GM06990 (cell line): ENCODE measurements at regions not wholly inside any gene's neighbourhood (a gene's known extent, or its start where the extent isn't known, plus 50 kb on each side); places are given as distances from the start of the nearest gene placed in this dataset.

Source experiments
- DNase-seq: peaks from one replicate; pipeline ENCODE4 v3.0.0-alpha.2; 2011; ENCODE audit not compliant: insufficient read length; ENCODE audit errors: extremely low read depth
- H3K27me3 ChIP-seq: replicated peaks from 2 replicates; pipeline ENCODE4 v1.6.0; 2011; ENCODE audit warnings: low read length; ENCODE audit not compliant: control insufficient read depth, insufficient read depth
- H3K36me3 ChIP-seq: 2 replicates; pipeline ENCODE4 v1.5.1; 2011; ENCODE audit warnings: low read length; ENCODE audit not compliant: control insufficient read depth, insufficient read depth
- H3K4me3 ChIP-seq: replicated peaks from 2 replicates; pipeline ENCODE4 v1.5.1; 2011; ENCODE audit warnings: low read depth, mild to moderate bottlenecking, control low read depth, low read length
- TF ChIP-seq, protein P1 (sequence below): IDR thresholded peaks from 2 replicates; pipeline ENCODE4 v1.5.1; 2011; ENCODE audit warnings: low read length, control low read depth, mild to moderate bottlenecking, inconsistent platforms; ENCODE audit not compliant: insufficient read depth, poor library complexity, severe bottlenecking

DNA sequence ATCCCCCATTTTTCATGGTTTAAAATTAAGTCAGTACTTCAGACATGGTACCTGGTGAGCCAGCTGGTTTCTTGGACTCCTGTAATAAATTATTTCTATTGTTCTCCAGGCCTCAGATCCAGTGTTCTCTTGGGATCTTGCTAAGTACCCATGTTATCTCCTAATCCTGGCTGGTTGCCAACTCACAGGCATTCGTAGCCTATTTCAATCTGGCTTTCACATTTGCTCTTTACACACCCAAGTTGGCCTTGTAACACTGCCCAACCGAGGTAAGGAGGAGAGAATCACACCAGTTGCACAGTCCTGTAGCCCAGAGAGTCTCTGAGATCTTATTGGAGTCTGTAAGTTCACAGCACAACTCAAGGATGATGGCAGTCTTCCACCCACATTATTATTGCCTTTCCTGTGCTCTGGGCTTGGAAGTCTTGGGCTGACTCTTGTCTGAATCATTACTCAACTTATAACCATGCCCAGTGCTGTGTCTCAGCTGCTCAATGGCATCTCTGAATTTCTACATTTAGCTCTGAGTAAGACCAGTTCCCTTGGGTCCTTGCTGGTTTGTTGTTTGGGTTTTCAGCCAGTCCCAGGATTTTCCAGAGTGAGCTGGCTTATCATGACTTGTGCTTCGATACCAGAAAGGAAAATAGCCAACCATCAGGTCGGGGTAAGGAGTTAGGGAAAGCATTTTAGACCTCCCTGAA is 76.6 kb upstream of the KLF12 start:
- DNase-seq: no peak
- TF ChIP-seq, protein P1, sequence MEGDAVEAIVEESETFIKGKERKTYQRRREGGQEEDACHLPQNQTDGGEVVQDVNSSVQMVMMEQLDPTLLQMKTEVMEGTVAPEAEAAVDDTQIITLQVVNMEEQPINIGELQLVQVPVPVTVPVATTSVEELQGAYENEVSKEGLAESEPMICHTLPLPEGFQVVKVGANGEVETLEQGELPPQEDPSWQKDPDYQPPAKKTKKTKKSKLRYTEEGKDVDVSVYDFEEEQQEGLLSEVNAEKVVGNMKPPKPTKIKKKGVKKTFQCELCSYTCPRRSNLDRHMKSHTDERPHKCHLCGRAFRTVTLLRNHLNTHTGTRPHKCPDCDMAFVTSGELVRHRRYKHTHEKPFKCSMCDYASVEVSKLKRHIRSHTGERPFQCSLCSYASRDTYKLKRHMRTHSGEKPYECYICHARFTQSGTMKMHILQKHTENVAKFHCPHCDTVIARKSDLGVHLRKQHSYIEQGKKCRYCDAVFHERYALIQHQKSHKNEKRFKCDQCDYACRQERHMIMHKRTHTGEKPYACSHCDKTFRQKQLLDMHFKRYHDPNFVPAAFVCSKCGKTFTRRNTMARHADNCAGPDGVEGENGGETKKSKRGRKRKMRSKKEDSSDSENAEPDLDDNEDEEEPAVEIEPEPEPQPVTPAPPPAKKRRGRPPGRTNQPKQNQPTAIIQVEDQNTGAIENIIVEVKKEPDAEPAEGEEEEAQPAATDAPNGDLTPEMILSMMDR: no peak
- no peaks in the 10 kb centered on the region for H3K27me3 ChIP-seq
- H3K4me3 ChIP-seq: no peak overlapping the region
- no peaks in the 10 kb centered on the region for H3K36me3 ChIP-seq

DNA sequence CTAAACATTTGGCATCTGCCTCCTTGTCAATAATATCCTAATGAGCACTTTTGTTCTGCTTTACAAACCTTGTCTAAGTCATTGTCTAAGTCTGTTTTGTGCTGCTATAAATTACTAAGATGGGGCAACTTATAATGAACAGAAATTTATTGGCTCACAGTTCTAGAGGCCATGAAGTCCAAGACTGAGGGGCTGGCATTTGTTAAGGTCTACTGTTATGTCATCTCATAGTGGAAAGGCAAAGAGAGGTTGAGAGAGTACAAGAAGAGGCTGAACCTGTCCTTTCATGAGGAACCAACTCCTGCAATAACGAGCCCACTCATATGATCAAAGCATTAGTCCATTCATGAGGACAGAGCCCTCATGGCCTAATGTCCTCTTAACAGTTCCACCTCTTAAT is 72.7 kb upstream of the KLF12 start:
- no peak for DNase-seq
- TF ChIP-seq, protein P1: no peak
- H3K27me3 ChIP-seq: no peaks in the 10 kb centered on the region; the same call in 1 of the 2 replicates
- H3K4me3 ChIP-seq: no peak overlapping the region
- H3K36me3 ChIP-seq: no peaks in the 10 kb centered on the region

DNA sequence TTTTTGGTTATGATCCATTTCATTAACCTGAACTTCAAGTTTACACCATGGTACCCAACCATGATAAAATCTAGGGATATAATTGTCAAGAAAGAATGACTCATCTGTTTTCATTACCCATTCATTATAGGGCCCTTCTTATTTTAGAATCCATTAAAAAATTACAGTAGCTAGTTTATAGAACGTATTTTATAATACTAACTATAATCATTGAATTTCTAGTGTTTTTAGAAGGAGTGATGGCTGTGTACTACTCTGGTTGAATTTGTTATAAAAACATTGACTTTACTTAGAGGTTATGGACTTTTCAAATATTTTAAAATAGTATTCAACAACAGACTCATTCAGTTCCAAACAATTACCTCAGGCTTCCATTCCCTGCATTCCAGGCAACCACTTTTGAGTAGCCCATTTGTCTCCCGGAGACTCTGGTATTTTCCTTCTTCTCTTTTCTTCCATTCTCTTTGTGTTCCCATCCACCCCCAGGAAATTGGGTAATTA is 71.9 kb upstream of the KLF12 start:
- DNase-seq: no peak
- Histone ChIP-seq H3K4me3 (no peak overlapping the region), H3K36me3 (no peaks in the 10 kb centered on the region), H3K27me3 (no peaks in the 10 kb centered on the region; the same call in 1 of the 2 replicates)
- TF ChIP-seq, protein P1: no peak

DNA sequence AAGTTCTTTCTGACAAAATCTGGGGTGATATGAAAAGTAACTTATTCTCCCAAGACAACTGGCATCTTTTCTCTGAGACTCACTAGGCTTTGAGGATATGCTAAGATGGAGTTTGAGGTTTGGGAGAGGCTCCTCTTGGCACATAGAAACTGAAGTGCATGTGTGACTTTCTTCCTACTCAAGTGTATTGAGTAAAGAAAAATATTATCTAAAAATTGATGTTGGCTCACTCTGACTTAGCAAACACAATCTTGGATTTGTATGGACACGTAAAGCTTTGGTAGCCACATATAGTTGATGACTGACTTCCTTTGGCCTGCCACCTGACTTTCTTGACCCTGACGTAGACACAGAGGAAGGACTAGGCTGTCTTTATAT is 71.1 kb upstream of the KLF12 start:
- TF ChIP-seq, protein P1: no peak
- no peaks in the 10 kb centered on the region for H3K36me3 ChIP-seq

DNA sequence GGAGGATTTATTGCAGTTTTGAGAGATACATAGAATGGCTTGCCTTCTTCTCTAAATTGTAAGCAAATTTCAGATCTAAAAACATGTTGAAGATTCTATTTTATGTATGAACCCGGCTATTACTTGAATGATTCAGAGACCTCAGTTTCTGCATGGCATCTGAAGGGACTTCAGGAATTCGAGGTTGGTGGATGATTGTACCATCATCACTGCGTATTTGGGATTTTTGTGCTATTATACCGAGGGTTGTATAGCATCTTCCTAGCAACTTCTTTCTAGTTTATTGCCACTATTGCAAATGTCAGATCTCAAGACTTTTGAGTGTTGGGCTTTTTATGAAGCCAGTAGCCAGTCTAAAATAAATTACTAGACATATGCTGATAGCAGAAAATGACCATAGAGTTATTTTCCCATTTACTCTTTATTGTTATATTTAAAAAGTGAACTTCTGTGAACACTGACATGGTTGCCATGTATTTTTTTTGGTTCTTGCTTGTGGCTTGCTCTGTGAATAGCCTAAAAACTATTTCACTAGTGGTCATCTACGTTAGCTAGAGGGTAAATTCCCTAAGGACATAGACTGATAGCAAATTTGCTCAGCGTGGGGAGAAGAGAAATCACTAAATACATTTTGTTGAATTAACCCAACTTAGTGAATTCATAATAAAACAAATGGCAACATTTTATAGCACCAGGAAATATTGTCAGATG is 70.6 kb upstream of the KLF12 start:
- no peaks in the 10 kb centered on the region for H3K36me3 ChIP-seq
- no peak for DNase-seq
- TF ChIP-seq, protein P1: no peak
- H3K4me3 ChIP-seq: no peak overlapping the region
- H3K27me3 ChIP-seq: no peaks in the 10 kb centered on the region; the same call in 1 of the 2 replicates

More for the DNA sequence above, 71.1 kb upstream of the KLF12 start:
- DNase-seq: no peak
- Histone ChIP-seq H3K4me3 (no peak overlapping the region), H3K27me3 (no peaks in the 10 kb centered on the region; the same call in 1 of the 2 replicates)
